C4-2B (cell line): ENCODE measurements at regions not wholly inside any gene's neighbourhood (a gene's known extent, or its start where the extent isn't known, plus 50 kb on each side); places are given as distances from the start of the nearest gene placed in this dataset.

Experiments used
- CTCF ChIP-seq: fragments of 450-650 bp; conservative IDR thresholded peaks from 2 replicates; pipeline ENCODE4 v1.5.1; 2017; ENCODE audit warnings: mild to moderate bottlenecking
- ZFX ChIP-seq: fragments of 450-650 bp; IDR thresholded peaks from 2 replicates; pipeline ENCODE4 v1.6.1; 2017

DNA sequence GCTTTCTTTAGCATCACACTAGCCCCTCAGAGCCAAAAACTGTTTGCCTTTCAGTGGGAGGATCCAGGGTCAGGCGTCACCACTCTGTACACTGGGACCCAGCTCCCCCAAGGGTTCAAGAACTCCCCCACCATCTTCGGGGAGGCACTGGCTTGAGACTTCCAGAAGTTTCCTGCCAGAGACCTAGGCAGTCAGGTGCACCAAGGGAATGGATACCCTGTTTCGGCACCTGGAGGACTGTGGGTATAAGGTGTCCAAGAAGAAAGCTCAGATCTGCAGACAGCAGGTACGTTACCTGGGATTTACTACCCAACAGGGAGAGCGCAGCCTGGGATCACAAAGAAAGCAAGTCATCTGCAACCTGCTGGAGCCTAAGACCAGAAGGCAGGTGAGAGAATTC lies 603.0 kb downstream of the UQCRFS1 start:
- no peak for TF ChIP-seq CTCF
- TF ChIP-seq ZFX: no peak
